K562 (cell line): ENCODE measurements at regions not wholly inside any gene's neighbourhood (a gene's known extent, or its start where the extent isn't known, plus 50 kb on each side); places are given as distances from the start of the nearest gene placed in this dataset.

Experiments used
- ATF7 ChIP-seq: fragments of 450-650 bp; IDR thresholded peaks from 2 replicates; pipeline ENCODE4 v1.7.1; 2014; ENCODE audit warnings: mild to moderate bottlenecking, moderate library complexity
- CAMTA2 ChIP-seq: fragments of 250-450 bp; sonication (Bioruptor Pico); conservative IDR thresholded peaks from 2 replicates; pipeline ENCODE4 v1.5.1; 2022
- E2F6 ChIP-seq, 2 experiments: IDR thresholded peaks; 2 replicates each; pipeline ENCODE4 v1.6.1; 2011; ENCODE audit warnings: borderline replicate concordance in 1 of 2, control low read depth in 1 of 2, low read depth in 1 of 2, low read length in 1 of 2, mild to moderate bottlenecking in 1 of 2, mixed read lengths in 1 of 2, moderate library complexity in 1 of 2; ENCODE audit not compliant: insufficient read depth in 1 of 2, insufficient read length in 1 of 2, poor library complexity in 1 of 2, severe bottlenecking in 1 of 2; ENCODE audit errors: extremely low read depth in 1 of 2
- FOS ChIP-seq: IDR thresholded peaks from 3 replicates; pipeline ENCODE4 v1.6.1; 2011; ENCODE audit not compliant: insufficient read length; ENCODE audit errors: extremely low read depth
- HNRNPH1 ChIP-seq: fragments of 200-400 bp; formaldehyde crosslinking; optimal IDR thresholded peaks from 2 replicates; pipeline ENCODE3; 2017; ENCODE audit warnings: low read depth, mild to moderate bottlenecking, low read length, moderate library complexity
- KDM4B ChIP-seq, 2 experiments: fragments of 450-650 bp in 1 of 2; sonication (generic) in 1 of 2; IDR thresholded peaks; 2 replicates each; pipeline ENCODE4 v1.6.1; 2016 to 2017; ENCODE audit warnings: borderline replicate concordance in 2 of 2, antibody characterized with exemption in 1 of 2, low read depth in 1 of 2, mild to moderate bottlenecking in 1 of 2
- KHSRP ChIP-seq: fragments of 450-650 bp; IDR thresholded peaks from 2 replicates; pipeline ENCODE4 v1.6.1; 2017
- MAFK ChIP-seq: IDR thresholded peaks from 2 replicates; pipeline ENCODE4 v1.6.1; 2011; ENCODE audit warnings: low read length, improper control_type of control experiment
- MBD2 ChIP-seq: sonication (generic); IDR thresholded peaks from 2 replicates; pipeline ENCODE4 v1.6.1; 2016; ENCODE audit warnings: low read depth, borderline replicate concordance
- MCM7 ChIP-seq, 2 experiments: fragments of 450-650 bp; IDR thresholded peaks; 2 replicates each; pipeline ENCODE4 v1.6.1; 2016 to 2018
- MED1 ChIP-seq: sonication (generic); formaldehyde crosslinking; IDR thresholded peaks from 2 replicates; pipeline ENCODE4 v1.8.1; 2023; ENCODE audit warnings: missing genetic modification reagents, borderline replicate concordance
- NCOA1 ChIP-seq: fragments of 450-650 bp; IDR thresholded peaks from 2 replicates; pipeline ENCODE4 v1.6.1; 2016; ENCODE audit warnings: low read depth
- SIN3B ChIP-seq: fragments of 450-650 bp; IDR thresholded peaks from 2 replicates; pipeline ENCODE4 v1.6.1; 2017; ENCODE audit warnings: low read depth, mild to moderate bottlenecking, moderate library complexity
- STAT5A ChIP-seq: IDR thresholded peaks from 2 replicates; pipeline ENCODE4 v1.6.1; 2012; ENCODE audit warnings: low read length, inconsistent platforms, borderline replicate concordance
- ZNF253 ChIP-seq: fragments of 250-450 bp; sonication (Bioruptor Pico); conservative IDR thresholded peaks from 2 replicates; pipeline ENCODE4 v1.6.1; 2021; ENCODE audit warnings: mild to moderate bottlenecking
- TF ChIP-seq, protein P1 (sequence below): sonication (generic); formaldehyde crosslinking; IDR thresholded peaks from 2 replicates; pipeline ENCODE4 v1.8.1; 2023; ENCODE audit warnings: mild to moderate bottlenecking, missing genetic modification reagents
- TF ChIP-seq, protein P2 (sequence below): fragments of 450-650 bp; IDR thresholded peaks from 2 replicates; pipeline ENCODE4 v1.6.1; 2017; ENCODE audit warnings: mild to moderate bottlenecking, moderate library complexity
- TF ChIP-seq, protein P3 (sequence below), 2 experiments: fragments of 450-650 bp in 1 of 2; IDR thresholded peaks; 2 replicates each; pipeline ENCODE4 v1.6.1; 2011 to 2017; ENCODE audit warnings: low read depth in 2 of 2, antibody characterized with exemption in 1 of 2, borderline replicate concordance in 1 of 2, low read length in 1 of 2, mild to moderate bottlenecking in 1 of 2, mixed read lengths in 1 of 2; ENCODE audit not compliant: control insufficient read depth in 1 of 2

DNA sequence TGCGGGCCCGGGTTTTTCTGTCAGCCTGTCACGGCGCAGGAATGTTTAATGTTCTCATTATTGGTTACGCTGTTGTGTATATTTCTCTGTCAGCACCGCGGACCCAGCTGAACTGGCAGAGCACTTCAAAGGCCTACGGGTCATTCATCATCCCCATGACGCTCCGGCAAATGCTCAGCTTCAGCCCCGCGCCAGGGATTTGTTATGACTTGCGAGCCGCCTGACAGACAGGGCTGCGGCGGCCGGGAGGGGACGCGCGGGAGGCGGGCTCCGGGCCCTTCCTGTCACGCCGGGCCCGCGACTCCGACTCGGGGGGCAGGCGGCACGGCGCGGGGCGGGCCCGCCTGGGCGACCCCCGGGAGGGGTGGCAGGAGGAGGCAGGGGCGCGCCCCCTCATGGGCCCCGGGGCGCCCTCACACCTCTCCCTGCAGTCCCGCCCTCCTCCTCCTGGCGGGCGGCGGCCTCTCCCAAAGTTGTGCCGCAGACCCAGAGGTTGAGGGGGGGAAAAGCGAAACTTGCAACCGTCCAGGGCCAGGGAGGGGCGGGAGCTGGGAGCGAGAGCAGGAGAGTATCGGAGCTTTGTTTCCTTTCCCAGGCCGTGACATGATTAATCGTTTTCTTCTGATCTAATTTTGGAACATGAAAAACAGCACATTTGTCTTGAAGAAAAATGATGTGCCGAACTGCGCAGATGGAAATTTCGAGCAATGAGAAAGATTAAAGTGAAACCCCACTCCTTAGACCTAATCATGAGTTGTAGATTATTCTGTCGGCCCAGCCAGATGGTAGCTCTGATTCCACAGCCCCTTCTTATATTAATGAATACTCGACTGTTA is 59.3 kb upstream of the COMTD1 start (continued):
- TF ChIP-seq FOS (no peak), NCOA1 (no peak), MCM7 (IDR thresholded peaks at IDR 0.05) (no peak), ZNF253 (no peak), MBD2 (no peak), HNRNPH1 (no peak), ATF7 (peak; percentile 68; the same call in 1 of the 2 replicates), CAMTA2 (CRISPR knock-in tag) (no peak), MAFK (no peak), E2F6 (IDR thresholded peaks at IDR 0.05; ENCODE audit: borderline replicate concordance in 1 of 2, extremely low read depth in 1 of 2, insufficient read depth in 1 of 2, insufficient read length in 1 of 2, low read depth in 1 of 2, low read length in 1 of 2, poor library complexity in 1 of 2, severe bottlenecking in 1 of 2) (peak; percentile 86 to 92), KDM4B (IDR thresholded peaks at IDR 0.05; ENCODE audit: borderline replicate concordance in 2 of 2, low read depth in 1 of 2) (peak in 1 of 2 experiments; percentile 57; a peak in 1 of 4 replicates), SIN3B (peak; percentile 52; the same call in 1 of the 2 replicates), MED1 (no peak), STAT5A (no peak), KHSRP (no peak)
- TF ChIP-seq, protein P1, sequence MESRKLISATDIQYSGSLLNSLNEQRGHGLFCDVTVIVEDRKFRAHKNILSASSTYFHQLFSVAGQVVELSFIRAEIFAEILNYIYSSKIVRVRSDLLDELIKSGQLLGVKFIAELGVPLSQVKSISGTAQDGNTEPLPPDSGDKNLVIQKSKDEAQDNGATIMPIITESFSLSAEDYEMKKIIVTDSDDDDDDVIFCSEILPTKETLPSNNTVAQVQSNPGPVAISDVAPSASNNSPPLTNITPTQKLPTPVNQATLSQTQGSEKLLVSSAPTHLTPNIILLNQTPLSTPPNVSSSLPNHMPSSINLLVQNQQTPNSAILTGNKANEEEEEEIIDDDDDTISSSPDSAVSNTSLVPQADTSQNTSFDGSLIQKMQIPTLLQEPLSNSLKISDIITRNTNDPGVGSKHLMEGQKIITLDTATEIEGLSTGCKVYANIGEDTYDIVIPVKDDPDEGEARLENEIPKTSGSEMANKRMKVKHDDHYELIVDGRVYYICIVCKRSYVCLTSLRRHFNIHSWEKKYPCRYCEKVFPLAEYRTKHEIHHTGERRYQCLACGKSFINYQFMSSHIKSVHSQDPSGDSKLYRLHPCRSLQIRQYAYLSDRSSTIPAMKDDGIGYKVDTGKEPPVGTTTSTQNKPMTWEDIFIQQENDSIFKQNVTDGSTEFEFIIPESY (CRISPR knock-in tag) = no peak
- TF ChIP-seq, protein P2, sequence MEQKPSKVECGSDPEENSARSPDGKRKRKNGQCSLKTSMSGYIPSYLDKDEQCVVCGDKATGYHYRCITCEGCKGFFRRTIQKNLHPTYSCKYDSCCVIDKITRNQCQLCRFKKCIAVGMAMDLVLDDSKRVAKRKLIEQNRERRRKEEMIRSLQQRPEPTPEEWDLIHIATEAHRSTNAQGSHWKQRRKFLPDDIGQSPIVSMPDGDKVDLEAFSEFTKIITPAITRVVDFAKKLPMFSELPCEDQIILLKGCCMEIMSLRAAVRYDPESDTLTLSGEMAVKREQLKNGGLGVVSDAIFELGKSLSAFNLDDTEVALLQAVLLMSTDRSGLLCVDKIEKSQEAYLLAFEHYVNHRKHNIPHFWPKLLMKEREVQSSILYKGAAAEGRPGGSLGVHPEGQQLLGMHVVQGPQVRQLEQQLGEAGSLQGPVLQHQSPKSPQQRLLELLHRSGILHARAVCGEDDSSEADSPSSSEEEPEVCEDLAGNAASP = no peak
- TF ChIP-seq, protein P3, sequence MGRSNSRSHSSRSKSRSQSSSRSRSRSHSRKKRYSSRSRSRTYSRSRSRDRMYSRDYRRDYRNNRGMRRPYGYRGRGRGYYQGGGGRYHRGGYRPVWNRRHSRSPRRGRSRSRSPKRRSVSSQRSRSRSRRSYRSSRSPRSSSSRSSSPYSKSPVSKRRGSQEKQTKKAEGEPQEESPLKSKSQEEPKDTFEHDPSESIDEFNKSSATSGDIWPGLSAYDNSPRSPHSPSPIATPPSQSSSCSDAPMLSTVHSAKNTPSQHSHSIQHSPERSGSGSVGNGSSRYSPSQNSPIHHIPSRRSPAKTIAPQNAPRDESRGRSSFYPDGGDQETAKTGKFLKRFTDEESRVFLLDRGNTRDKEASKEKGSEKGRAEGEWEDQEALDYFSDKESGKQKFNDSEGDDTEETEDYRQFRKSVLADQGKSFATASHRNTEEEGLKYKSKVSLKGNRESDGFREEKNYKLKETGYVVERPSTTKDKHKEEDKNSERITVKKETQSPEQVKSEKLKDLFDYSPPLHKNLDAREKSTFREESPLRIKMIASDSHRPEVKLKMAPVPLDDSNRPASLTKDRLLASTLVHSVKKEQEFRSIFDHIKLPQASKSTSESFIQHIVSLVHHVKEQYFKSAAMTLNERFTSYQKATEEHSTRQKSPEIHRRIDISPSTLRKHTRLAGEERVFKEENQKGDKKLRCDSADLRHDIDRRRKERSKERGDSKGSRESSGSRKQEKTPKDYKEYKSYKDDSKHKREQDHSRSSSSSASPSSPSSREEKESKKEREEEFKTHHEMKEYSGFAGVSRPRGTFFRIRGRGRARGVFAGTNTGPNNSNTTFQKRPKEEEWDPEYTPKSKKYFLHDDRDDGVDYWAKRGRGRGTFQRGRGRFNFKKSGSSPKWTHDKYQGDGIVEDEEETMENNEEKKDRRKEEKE (IDR thresholded peaks at IDR 0.05; ENCODE audit: borderline replicate concordance in 1 of 2, control insufficient read depth in 1 of 2, low read depth in 2 of 2, low read length in 1 of 2) = no peak
